HG03558 (cell line): ENCODE measurements at regions not wholly inside any gene's neighbourhood (a gene's known extent, or its start where the extent isn't known, plus 50 kb on each side); places are given as distances from the start of the nearest gene placed in this dataset.
"Not testable (repeated sequence)": the region's sequence is repeated elsewhere in the genome, so short reads cannot be mapped to it uniquely, and the experiment has no call there.

Source experiments
- ATAC-seq: cut with Tn5 transposase; IDR thresholded peaks from one replicate; pipeline ENCODE4 v1.9.1; 2021; ENCODE audit warnings: moderate number of reproducible peaks; ENCODE audit not compliant: unreplicated experiment; ENCODE audit errors: extremely low read depth

GRCh38 chr6:3919849-3920248 lies 70.7 kb downstream of the FAM50B start:
- no peak for ATAC-seq

DNA sequence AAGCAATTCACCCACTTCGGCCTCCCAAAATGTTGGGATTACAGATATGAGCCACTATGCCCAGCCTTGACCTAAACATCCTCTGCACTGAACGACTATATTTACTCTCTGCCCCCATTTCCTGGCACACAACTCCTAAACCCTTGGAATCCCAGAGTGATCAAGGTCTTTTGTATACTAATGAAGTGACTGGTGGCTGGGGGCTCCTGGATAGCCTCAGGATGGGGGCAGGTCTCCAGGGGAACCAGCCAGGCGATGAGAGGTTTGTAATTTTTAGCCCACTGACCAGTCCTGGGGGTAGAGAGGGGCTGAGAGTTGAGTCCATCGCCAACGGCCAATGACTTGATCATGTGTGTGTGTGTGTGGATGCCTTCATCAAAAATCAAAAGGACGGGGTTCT lies 71.1 kb downstream of the FAM50B start:
- no peak for ATAC-seq

GRCh38 chr6:3921663-3922062 lies 72.5 kb downstream of the FAM50B start:
- no peak for ATAC-seq

DNA sequence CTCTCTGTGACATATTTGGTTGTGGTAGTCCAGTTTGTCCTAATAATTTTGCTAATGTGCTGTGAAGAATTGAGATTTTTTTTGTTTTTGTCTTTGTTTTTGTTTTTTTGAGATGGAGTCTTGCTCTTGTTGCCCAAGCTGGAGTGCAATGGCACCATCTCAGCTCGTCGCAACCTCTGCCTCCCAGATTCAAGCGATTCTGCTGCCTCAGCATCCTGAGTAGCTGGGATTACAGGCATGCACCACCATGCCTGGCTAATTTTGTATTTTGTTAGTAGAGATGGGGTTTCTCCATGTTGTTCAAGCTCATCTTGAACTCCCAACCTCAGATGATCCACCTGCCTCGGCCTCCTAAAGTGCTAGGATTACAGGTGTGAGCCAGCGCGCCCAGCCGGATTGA lies 73.4 kb downstream of the FAM50B start:
- not testable (repeated sequence) for ATAC-seq

- ATAC-seq, result not testable (repeated sequence)
These were observed 76.3 kb downstream of the FAM50B start for GRCh38 chr6:3925223-3926149.

- no peak for ATAC-seq
These were observed 76.9 kb downstream of the FAM50B start for GRCh38 chr6:3926150-3926482.

DNA sequence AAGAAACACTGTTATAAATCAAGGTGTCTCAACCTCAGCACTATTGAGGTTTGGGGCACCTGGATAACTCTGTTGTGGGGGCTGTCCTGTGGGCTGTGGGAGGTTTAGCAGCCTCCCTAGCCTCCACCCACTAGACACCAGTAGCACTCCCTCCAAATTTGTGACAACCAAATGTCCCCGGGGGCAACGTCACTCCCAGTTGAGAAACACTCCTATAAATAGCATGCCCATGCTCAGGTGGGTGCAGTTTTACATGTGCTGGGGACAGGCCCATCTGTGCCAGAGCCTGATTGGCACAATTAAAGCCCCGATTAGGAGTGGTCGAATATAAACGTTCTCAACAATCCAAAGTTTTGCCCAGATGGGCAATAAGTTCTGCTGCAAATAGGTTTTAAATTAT lies 78.9 kb downstream of the FAM50B start:
- ATAC-seq, result no peak

DNA sequence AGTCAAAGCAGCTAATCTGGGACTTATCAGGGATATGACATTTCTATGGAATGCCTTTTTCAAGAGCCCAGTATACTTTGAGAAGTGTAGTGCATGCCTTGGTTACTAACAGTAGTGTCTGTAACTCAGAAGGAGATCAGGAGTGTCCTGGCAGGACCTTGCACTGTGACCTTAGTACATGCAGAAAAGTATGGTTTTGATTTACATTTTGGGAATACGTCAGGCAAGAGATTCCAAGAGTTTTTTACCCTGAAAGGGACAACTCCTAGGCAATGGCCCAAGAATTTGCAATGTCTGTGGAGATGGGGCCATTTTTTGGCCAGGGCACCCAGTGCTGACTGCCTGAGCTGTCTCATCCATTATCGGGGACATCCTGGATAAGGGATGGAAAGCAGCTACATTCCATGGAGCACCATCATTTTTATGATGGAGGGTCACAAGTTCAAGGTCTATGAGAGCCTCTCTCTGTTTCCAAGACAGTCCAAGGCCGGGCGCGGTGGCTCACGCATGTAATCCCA lies 80.2 kb downstream of the FAM50B start:
- no peak for ATAC-seq

- ATAC-seq, result no peak
These were observed 88.3 kb downstream of the FAM50B start for GRCh38 chr6:3937438-3937837.

GRCh38 chr6:3938715-3939367 lies 89.7 kb downstream of the FAM50B start:
- no peak for ATAC-seq

GRCh38 chr6:3939368-3939958 lies 90.3 kb downstream of the FAM50B start:
- ATAC-seq, result no peak

- no peak for ATAC-seq
These were observed 90.8 kb downstream of the FAM50B start for GRCh38 chr6:3939964-3940363.

GRCh38 chr6:3940703-3941102 lies 91.5 kb downstream of the FAM50B start:
- ATAC-seq, result no peak

GRCh38 chr6:3943331-3943765 lies 94.2 kb downstream of the FAM50B start:
- ATAC-seq, result no peak

DNA sequence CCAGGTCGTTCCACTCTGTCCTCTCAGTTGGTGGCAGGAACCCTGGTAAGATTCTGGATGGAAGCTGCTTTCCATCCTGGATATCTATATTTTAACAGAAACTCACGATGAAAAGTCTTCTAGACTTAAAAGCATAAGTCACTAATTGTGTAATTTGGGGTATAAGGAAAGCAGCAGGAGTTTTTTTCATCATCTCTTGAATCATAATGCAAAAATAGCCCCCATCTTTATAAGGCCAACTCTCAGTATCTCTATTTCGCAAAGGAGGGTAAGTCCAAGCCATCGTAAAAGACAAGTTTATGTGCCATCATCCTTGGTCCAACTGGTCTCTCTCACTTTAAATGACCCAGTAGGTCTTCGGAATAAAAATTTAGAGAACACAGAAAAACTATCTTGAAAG lies 95.1 kb downstream of the FAM50B start:
- no peak for ATAC-seq

DNA sequence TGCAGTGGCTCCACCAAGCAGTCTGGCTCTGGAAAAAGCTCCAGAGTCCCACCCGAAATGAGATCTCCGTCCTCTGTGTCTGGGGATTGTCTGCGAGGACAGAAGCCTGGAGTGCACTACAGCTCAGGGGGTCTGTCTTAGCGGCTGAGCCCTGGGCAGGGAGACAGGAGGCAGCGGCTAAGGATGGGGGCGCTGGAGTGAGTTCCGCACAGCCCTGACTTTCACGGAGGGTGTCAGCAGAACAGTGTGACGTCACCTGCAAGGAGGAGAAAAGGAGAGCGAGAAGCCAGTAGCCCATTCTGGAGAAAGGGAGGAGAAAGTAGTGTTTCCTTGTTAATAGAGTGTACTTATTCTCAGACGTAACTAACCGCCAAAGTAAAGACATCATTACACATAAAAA lies 97.6 kb downstream of the FAM50B start:
- no peak for ATAC-seq

DNA sequence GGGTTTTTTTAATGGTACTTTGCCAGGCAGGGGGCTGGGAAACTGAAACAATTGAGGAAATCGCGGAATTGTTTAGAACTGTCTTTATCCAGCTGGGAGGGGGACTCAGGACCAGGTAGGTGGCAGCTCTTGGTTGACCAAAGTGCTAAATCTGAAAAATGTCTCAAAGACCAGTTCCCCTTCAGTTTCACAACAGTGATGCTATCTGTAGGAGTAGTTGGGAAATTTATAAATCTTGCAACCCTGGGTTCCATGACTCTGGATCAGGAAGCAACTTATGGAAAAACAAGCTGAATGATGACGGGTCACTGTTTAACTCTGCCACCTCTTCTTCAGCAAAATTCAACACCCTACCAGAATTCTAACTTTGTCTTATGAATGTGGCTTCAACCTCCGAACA lies 99.7 kb downstream of the FAM50B start:
- no peak for ATAC-seq

- no peak for ATAC-seq
These were observed 100.3 kb downstream of the FAM50B start for GRCh38 chr6:3949521-3949920.

DNA sequence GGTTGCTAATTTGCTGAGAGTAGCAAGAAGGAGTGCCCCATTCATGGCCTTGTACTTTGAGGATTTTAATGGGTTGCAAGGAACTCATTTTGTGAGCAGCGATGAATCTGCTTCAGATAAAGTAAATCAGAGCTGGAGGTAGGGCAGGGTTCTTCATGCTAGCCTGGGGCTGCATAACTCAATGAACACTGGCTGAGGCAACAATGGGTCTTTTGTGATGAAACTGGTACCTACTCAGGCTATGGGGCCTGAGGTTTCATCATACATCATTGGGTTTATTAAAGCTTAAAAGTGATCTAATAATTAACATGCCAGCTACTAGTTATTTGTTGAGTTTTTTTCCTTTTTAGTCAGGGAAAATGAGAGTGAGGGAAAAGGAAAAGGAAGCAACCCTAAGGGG lies 106.9 kb downstream of the FAM50B start:
- ATAC-seq, result no peak

DNA sequence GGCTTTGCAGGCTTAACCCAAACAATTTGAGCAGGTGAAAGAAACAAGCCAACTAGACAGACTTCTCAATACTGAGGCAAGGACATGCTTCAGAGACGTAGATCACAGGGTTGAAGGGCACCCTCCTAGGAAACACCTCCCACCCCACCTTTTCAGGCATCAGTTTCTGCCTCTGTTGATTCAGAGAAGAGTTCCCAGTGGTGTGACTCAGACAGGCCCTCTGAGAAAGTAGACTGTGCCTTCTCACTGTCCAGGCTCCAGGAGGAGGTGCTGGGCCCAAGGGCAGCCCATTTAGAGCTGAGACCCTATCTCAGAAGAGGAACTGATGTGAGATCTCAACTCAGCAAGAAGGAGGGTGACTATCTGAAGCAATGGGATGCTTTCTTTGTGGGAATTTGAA lies 108.1 kb downstream of the FAM50B start:
- ATAC-seq, result no peak

- no peak for ATAC-seq
These were observed 109.1 kb downstream of the FAM50B start for GRCh38 chr6:3958255-3958654.
